Neuron (in vitro differentiated cells): ENCODE measurements at regions not wholly inside any gene's neighbourhood (a gene's known extent, or its start where the extent isn't known, plus 50 kb on each side); places are given as distances from the start of the nearest gene placed in this dataset.

Experiments used
- H2AFZ ChIP-seq: one replicate; pipeline ENCODE4 v1.6.1; 2013; ENCODE audit warnings: low read depth, mild to moderate bottlenecking, inconsistent platforms, low read length, moderate library complexity
- H3K27me3 ChIP-seq: one replicate; pipeline ENCODE4 v1.6.1; 2013; ENCODE audit warnings: low read length; ENCODE audit not compliant: insufficient read depth
- H3K36me3 ChIP-seq: one replicate; pipeline ENCODE4 v1.6.1; 2013; ENCODE audit warnings: low read length; ENCODE audit not compliant: insufficient read depth
- H3K4me1 ChIP-seq: one replicate; pipeline ENCODE4 v1.6.1; 2013; ENCODE audit warnings: low read length; ENCODE audit not compliant: insufficient read depth
- H3K4me3 ChIP-seq: 2 replicates; pipeline ENCODE4 v1.5.1; 2013; ENCODE audit warnings: mild to moderate bottlenecking, low read length, moderate library complexity
- H3K9me3 ChIP-seq: one replicate; pipeline ENCODE4 v1.6.1; 2013; ENCODE audit warnings: low read length

DNA sequence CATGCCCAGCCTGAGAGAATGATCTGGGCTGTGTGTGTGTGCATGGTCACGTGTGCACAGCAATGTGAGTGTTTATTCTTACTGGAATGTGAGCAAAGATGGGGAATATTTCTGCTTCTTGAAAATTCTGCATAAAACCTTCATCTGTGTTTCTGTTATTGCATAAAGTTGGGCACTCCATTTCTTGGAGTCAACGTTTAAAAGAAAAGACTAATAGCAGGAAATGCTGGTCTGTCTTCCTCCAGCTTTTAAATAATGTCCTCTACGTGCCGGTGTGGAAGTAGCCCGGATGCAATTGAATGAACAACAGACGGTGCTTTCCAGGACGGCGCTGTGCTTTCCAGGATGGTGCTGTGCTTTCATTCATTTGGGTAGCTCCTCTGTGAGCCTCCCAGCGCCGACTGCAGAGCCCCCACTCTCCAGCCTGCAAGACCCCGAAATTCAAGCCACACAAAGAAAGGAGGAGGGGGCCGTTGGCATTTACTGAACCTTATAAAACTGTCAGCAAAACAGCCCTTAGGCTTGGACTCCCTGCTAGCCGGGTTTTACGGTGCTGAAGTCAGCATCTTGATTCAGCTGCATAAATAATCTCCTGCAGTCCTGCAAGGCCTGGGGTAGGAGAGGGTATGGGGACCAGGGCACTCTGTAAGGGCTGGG, 158.2 kb upstream of the PRKCQ start:
- Histone ChIP-seq H3K4me1 (no peaks in the 10 kb centered on the region), H2AFZ (no peak overlapping the region), H3K27me3 (no peaks in the 10 kb centered on the region), H3K4me3 (no peak overlapping the region), H3K36me3 (no peaks in the 10 kb centered on the region), H3K9me3 (no peaks in the 10 kb centered on the region)

DNA sequence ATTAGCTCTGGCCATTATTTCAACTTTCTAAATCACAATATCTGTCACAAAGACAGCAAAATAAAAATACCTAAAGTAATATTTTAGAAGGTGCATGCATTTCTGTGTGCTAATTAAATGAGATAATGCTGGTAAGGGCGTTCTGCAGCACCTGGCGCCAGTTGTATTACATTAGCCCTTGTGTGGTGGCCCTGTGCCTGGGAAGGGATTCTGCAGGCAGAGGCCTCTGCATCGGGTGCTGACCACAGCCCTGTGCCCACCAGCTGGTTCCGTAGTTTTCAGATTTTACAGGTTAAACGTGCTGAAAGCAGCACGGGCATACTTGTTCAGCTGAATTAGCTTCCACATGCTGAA, 157.7 kb upstream of the PRKCQ start:
- H3K4me1 ChIP-seq = no peaks in the 10 kb centered on the region
- H2AFZ ChIP-seq = no peak overlapping the region
- no peak overlapping the region for H3K4me3 ChIP-seq
- H3K36me3 ChIP-seq = no peaks in the 10 kb centered on the region
- H3K9me3 ChIP-seq = no peaks in the 10 kb centered on the region
- H3K27me3 ChIP-seq = no peaks in the 10 kb centered on the region

- Histone ChIP-seq H2AFZ (no peak overlapping the region), H3K4me3 (no peak overlapping the region), H3K4me1 (no peaks in the 10 kb centered on the region), H3K9me3 (no peaks in the 10 kb centered on the region), H3K36me3 (no peaks in the 10 kb centered on the region), H3K27me3 (no peaks in the 10 kb centered on the region)
Measured at GRCh38 chr10:6737080-6737641, 157.1 kb upstream of the PRKCQ start.

GRCh38 chr10:6734286-6734685, 154.2 kb upstream of the PRKCQ start:
- Histone ChIP-seq H3K36me3 (no peaks in the 10 kb centered on the region), H3K4me3 (no peak overlapping the region), H3K4me1 (no peaks in the 10 kb centered on the region), H3K27me3 (no peaks in the 10 kb centered on the region), H3K9me3 (no peaks in the 10 kb centered on the region), H2AFZ (no peak overlapping the region)

DNA sequence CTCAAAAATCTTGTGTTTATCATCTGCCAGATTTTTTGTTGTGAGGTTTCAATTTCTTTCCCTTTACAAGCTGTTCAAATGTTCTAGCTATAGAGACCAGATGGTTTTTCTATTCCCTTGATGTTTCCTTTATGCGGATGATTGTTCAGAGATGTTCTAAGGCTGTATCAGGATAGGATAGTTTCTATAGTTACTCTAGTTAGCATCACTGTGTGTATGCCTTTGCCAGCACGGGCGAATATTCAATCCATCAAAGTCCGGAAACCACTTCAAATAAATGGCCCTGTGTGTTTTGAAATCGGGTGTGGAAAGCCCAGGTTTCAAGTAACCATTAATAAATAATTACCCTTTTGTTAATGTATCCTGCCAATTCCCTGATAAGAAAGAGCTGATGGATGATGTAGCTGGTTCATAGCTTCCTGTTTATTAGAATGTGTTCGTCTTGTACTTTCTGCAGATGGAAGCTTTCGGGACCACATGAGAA, 149.8 kb upstream of the PRKCQ start:
- no peaks in the 10 kb centered on the region for H3K4me1 ChIP-seq
- H3K36me3 ChIP-seq = no peaks in the 10 kb centered on the region
- H3K27me3 ChIP-seq = no peaks in the 10 kb centered on the region
- H3K9me3 ChIP-seq = no peaks in the 10 kb centered on the region
- H2AFZ ChIP-seq = no peak overlapping the region
- no peak overlapping the region for H3K4me3 ChIP-seq

DNA sequence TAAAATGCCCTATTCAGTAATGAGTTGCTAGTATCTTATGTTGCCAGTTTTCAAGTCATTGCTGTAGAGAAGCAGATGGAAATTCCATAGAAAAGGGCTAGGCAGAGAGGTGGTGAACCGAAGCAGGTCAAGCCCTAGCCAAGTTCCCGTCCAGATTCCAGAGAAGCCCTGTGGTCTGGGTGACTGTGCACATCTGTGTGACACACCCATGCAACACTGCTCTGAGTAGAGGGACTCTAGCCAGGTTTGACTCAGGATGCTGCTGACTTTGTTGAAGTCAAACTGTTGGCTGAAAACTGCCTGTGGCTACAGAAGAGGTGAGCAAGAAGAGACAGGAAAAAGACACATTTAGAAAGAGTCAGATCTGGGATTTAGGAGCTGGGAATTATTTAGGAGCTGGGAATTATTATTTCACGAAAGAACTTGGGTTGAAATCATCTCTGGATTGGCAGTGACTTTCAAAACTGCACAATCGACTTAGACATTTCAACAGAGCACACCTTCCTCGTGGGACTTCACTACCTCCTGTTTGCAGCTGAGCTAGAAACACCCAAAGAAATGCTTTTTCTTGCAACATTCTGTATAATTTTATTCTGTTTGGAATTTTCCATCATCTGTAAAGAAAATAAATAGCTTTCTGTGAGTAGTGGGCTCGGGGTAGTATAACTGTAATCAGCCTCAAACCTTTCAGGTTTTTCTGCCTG, 149.1 kb upstream of the PRKCQ start:
- H3K27me3 ChIP-seq = no peaks in the 10 kb centered on the region

DNA sequence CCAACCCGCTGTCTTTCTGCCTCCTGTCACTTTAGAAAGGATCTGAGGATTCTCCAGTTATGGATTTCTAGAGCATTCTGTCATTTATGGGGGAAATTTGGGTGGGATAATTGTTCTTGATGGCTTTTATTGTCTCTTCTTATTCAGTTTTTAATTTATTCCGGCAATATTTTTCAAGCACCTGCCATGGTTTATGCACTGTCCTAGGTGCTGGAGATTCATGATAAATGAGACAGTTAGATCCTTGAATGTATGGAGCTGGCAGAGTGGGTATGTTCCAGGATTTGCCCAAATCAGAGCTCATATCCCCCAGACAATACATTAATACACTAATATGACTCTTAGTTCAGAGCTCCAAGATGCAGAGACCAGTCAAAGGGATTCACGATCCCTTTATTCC, 146.8 kb upstream of the PRKCQ start:
- Histone ChIP-seq H2AFZ (no peak overlapping the region), H3K4me1 (no peaks in the 10 kb centered on the region), H3K36me3 (no peaks in the 10 kb centered on the region), H3K4me3 (no peak overlapping the region), H3K9me3 (no peaks in the 10 kb centered on the region), H3K27me3 (no peaks in the 10 kb centered on the region)

More for the DNA sequence above, 149.1 kb upstream of the PRKCQ start:
- no peaks in the 10 kb centered on the region for H3K9me3 ChIP-seq
- no peak overlapping the region for H3K4me3 ChIP-seq
- H2AFZ ChIP-seq = no peak overlapping the region
- no peaks in the 10 kb centered on the region for H3K4me1 ChIP-seq
- no peaks in the 10 kb centered on the region for H3K36me3 ChIP-seq

DNA sequence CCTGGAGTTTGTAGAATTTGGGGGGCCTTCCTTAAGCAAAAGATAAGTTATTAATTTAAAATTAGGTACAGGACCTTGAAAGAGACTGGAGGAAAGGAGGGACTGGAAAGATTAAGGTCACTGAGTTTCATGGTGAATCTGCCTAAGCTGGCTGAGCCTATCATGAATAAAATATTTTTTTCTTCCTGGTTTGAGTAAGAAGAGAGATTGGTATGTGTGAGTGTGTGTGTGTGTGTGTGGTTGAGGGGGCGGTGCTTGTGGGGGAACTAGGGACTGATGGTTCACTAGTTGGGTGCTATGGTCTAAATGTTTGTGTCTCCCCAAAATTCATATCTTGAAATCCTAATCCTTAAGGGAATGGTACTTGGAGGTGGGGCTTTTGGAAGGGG, 142.5 kb upstream of the PRKCQ start:
- H3K27me3 ChIP-seq = no peaks in the 10 kb centered on the region
- no peaks in the 10 kb centered on the region for H3K9me3 ChIP-seq
- H3K4me3 ChIP-seq = no peak overlapping the region
- no peaks in the 10 kb centered on the region for H3K4me1 ChIP-seq
- no peak overlapping the region for H2AFZ ChIP-seq
- H3K36me3 ChIP-seq = no peaks in the 10 kb centered on the region

DNA sequence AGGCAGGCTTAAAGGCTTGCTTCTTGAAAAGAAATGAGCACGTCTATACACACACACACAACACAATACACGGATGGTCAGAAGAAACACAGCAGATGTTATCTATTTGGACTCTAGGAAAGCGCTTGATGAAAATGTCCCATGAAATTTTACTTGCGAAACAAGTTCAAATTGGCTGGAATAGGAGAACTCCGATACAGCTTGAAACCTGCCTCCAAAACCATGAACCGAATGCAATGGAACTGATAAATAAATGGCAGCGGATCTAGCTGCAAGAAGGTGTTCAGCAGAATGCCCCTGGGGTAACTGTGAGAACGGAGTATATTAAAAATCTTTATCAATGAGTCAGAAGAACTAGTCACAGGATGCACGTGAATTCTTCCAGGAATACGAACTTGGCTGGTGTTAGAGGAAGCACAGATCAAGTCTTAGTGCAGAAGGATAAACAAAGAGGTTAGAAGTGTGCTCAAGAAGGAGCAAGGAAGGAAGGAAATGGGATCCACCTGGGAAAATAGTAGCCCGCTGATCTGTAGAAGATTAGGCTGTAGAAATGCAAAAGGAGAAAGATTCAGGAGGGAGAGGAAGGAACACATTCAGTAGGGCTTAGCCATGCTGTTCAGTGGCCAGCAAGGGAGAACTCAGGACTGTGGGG, 142.0 kb upstream of the PRKCQ start:
- no peak overlapping the region for H3K4me3 ChIP-seq

GRCh38 chr10:6721480-6721879, 141.4 kb upstream of the PRKCQ start:
- no peaks in the 10 kb centered on the region for H3K9me3 ChIP-seq
- no peaks in the 10 kb centered on the region for H3K27me3 ChIP-seq
- no peaks in the 10 kb centered on the region for H3K36me3 ChIP-seq
- no peak overlapping the region for H3K4me3 ChIP-seq
- H2AFZ ChIP-seq = no peak overlapping the region
- no peaks in the 10 kb centered on the region for H3K4me1 ChIP-seq

More for the DNA sequence above, 142.0 kb upstream of the PRKCQ start:
- H3K27me3 ChIP-seq = no peaks in the 10 kb centered on the region
- H3K36me3 ChIP-seq = no peaks in the 10 kb centered on the region
- H3K9me3 ChIP-seq = no peaks in the 10 kb centered on the region
- H2AFZ ChIP-seq = no peak overlapping the region
- H3K4me1 ChIP-seq = no peaks in the 10 kb centered on the region

DNA sequence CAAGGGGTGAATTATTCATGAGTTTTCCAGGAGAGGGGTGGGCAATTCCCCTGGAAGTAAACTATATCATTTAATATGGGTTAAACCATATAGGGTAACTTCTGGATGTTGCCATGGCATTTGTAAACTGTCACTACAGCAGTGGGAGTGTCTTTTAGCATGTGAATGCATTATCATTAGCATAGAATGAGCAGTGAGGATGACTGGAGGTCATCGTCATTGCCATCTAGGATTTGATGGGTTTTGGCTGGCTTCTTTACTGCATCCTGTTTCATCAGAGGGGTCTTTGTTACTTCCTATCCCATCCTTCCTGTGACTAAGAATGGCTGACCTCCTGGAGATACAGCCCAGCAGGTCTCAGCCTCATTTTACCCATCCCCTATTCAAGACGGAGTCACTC, 139.5 kb upstream of the PRKCQ start:
- H2AFZ ChIP-seq = no peak overlapping the region
- no peaks in the 10 kb centered on the region for H3K27me3 ChIP-seq
- no peaks in the 10 kb centered on the region for H3K4me1 ChIP-seq
- H3K4me3 ChIP-seq = no peak overlapping the region
- H3K36me3 ChIP-seq = no peaks in the 10 kb centered on the region
- H3K9me3 ChIP-seq = no peaks in the 10 kb centered on the region

DNA sequence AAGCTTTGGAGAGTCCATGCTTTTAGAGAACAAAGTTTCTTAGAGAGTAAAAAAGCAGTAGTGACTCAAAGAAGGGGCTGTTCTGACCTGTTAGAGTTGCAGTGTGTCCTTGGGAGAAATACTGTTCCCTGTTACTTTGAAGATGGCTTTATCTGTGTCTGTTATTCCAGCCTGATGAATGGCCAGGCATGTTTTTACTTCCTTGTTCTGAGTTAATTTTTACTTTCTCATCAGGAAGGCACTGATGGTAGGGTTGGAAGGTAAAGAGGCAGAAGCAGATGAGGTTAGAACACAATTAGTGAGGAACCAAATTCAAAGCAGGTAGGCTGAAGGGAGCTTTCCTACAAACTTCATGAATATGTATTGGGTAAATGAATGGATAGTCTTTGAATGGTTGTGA, 138.5 kb upstream of the PRKCQ start:
- Histone ChIP-seq H3K9me3 (no peaks in the 10 kb centered on the region), H3K4me3 (no peak overlapping the region), H3K4me1 (no peaks in the 10 kb centered on the region), H3K27me3 (no peaks in the 10 kb centered on the region), H3K36me3 (no peaks in the 10 kb centered on the region), H2AFZ (no peak overlapping the region)

- no peaks in the 10 kb centered on the region for H3K36me3 ChIP-seq
- H2AFZ ChIP-seq = no peak overlapping the region
- H3K4me1 ChIP-seq = no peaks in the 10 kb centered on the region
- H3K27me3 ChIP-seq = no peaks in the 10 kb centered on the region
- H3K4me3 ChIP-seq = no peak overlapping the region
- H3K9me3 ChIP-seq = no peaks in the 10 kb centered on the region
Measured at GRCh38 chr10:6716516-6716915, 136.4 kb upstream of the PRKCQ start.
